GM12872 (cell line): ENCODE measurements at regions not wholly inside any gene's neighbourhood (a gene's known extent, or its start where the extent isn't known, plus 50 kb on each side); places are given as distances from the start of the nearest gene placed in this dataset.

ENCODE experiments used
- CTCF ChIP-seq: IDR thresholded peaks from 3 replicates; pipeline ENCODE4 v1.5.1; 2011; ENCODE audit warnings: low read depth, mild to moderate bottlenecking, low read length, moderate library complexity; ENCODE audit not compliant: insufficient read depth

DNA sequence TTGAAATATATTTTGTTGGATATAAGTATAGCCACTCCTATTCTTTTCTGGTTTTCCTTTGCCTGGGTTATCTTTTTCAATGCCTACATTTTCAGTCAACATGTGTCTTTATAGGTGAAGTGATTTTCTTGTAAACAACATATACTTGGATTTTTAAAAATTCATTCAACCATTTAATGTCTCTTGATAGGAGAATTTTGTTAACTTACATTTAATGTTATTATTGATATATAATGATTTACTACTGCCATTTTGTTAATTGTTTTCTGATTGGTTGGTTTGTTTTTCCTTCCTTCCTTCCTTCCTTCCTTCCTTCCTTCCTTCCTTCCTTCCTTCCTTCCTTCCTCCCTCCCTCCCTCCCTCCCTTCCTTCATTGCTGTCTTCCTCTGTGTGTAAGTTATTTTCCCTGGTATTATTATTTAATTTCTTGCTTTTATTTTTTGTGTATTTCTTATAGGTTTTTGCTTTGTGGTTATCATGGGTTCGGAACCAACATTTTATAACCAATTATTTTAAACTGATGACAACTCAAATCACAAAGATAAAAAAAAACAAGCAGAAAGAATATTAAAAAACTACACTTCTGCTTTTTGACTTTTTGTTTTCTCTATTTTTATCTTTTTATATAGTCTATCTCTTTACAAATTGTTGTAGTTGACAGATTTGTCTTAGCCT is 330.1 kb upstream of the GRID2 start:
- TF ChIP-seq CTCF = no peak

GRCh38 chr4:91984466-91984865 is 319.3 kb upstream of the GRID2 start:
- TF ChIP-seq CTCF = no peak

GRCh38 chr4:91989914-91990313 is 313.9 kb upstream of the GRID2 start:
- TF ChIP-seq CTCF = no peak

- TF ChIP-seq CTCF = no peak
Measured at GRCh38 chr4:91990726-91991125, 313.0 kb upstream of the GRID2 start.

GRCh38 chr4:91997045-91997444 is 306.7 kb upstream of the GRID2 start:
- TF ChIP-seq CTCF = no peak

DNA sequence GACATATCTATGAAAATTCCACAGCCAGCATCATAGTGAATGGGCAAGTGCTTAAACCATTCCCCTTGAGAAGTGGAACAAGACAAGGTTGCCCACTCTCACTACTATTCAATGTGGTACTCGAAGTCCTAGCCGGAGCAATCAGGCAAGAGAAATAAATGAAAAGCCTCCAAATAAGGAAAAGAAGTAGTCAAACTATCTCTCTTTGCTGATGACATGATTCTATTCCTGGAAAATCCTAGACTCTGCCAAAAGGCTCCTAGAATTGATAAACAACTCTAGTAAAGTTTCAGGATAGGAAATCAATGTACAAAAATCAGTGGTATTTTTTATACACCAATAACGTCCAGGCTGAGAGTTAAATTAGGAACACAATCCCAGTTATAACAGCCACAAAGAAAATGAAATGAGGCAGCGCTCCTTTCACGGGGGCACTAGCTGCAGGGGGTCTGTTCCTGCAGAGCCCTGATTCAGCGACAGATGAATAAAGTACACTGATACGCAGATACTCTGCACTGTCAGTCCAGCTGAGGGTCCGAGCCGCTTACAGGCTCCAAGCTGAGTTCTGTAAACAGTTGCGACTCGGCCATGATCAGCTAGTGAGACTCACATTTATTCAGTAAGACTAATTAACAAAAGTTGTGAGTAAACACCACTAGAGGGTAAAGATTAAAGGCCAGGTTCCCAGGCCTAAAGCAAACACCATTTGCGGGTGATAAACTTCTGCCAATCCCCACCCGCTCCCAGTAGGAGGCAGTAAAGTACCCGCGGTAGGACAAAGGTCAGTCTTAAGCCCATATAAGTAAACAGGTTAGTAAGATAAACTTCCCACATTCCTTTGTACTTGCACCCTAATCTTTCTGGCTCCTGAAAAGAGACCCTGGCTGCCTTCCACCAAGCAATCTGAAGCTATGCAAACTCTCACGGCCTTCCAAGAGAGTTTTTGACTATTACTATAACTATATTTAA is 290.6 kb upstream of the GRID2 start:
- TF ChIP-seq CTCF = 0 out of 3 replicates have a peak, but pooled peaks have one; percentile 23

GRCh38 chr4:92014067-92014466 is 289.7 kb upstream of the GRID2 start:
- TF ChIP-seq CTCF = no peak
